ENCODE measurements at regions not wholly inside any gene's neighbourhood (a gene's known extent, or its start where the extent isn't known, plus 50 kb on each side); places are given as distances from the start of the nearest gene placed in this dataset.
"Not testable (repeated sequence)": the region's sequence is repeated elsewhere in the genome, so short reads cannot be mapped to it uniquely, and the experiment has no call there.

GRCh38 chr5:4019009-4019769 lies 423.6 kb downstream of the IRX1 start:
- no peak for DNase-seq (ENCODE audit: low read depth)

- DNase-seq (ENCODE audit: low read depth) = no peak
Observed at GRCh38 chr5:4019841-4020240, 424.2 kb downstream of the IRX1 start.

- no peak for DNase-seq (ENCODE audit: low read depth)
Observed at GRCh38 chr5:4020400-4020799, 424.8 kb downstream of the IRX1 start.

DNA sequence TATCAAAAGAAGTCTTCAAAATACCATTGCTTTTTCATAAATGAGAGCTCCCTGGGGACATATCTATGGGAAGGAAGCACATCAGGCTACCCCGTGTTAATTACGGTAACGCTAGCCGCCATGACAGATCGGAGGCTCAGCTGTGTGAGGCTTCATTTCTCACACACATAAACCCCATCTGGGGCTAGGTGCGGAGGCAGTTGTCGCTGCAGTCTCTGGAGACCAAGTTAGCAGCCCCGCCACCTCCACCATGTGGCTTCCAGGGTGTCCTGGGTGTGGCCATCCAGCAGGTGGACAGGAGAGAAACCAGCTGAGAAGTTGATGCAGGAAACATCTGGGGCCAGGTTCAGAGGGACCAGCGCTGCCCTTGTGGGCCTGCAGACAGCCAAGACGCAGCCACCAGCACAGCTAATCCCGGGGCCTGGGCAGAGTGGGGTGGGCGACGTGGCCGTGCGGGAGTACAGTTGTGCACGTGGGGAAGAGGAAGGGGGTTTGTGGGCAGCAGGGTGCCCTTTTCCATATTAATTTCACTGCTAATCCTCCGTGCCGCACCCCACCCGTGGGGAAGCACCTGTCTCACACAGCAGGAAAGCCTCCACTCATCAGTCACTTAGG lies 426.5 kb downstream of the IRX1 start:
- no peak for DNase-seq (ENCODE audit: low read depth)

DNA sequence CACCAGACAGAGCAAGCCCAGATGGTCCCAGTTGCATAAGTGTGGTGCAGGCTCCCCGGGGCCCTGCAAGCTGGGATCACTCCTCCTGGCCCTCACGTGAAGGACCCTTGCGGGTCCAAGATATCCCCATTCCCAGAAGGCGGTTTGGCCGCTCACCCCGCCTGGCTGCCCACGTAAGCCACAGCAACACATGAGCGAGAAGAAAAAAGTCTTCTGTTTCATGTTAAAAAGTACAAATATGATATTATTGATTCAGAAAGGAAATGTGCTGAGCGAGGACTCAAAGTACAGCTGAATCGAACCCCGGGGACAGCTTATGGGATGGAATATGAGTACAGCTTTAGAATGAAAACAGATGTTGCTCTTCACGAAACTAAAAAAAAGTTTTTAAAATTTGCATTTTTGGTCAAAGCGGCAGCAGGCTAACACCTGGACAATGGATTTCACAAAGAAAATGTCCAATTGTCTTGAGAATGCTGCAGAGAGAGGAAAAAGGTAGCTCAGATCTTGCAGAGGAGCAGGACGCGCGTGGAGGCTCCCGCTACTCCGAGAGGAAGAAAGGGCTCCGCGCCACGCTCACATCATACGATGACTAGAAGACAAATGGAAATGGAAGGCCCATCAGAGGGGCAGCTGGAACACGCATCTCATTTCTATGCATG lies 427.6 kb downstream of the IRX1 start:
- DNase-seq (ENCODE audit: low read depth) = no peak

- DNase-seq (ENCODE audit: low read depth) = no peak
Observed at GRCh38 chr5:4023753-4024335, 428.2 kb downstream of the IRX1 start.

GRCh38 chr5:4027088-4027734 lies 431.6 kb downstream of the IRX1 start:
- DNase-seq (ENCODE audit: low read depth) = no peak

- no peak for DNase-seq (ENCODE audit: low read depth)
Observed at GRCh38 chr5:4028384-4028783, 432.8 kb downstream of the IRX1 start.

DNA sequence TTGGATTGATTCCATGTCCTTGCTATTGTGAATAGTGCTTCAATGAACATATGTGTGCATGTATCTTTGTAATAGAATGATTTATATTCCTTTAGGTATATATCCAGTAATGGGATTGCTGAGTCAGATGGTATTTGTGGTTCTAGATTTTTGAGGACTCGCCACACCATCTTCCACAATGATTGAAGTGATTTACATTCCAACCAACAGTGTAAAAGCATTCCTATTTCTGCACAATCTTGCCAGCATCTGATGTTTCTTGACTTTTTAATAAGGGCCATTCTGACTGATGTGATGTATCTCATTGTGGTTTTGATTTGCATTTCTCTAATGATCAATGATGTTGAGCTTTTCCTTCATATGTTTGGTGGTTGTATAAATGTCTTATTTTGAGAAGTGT lies 437.9 kb downstream of the IRX1 start:
- not testable (repeated sequence) for DNase-seq (ENCODE audit: low read depth)

DNA sequence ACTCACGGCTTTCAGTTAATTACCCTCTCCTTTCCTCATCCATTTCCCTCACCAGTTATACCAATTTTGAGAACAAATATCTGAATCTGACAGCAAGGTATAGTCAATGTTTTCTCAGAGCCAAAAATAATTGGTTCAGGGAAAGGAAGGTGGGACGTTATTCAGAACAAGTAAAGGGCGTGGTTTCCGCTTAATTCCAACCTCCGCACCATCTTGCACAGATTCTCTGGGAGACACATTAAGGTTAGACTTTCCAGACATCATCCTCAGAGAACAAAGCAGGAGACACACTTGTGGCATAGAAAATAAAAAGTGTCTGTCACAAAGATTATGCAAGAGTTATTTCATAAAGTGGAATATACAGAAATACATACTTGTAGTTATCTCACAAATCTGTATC lies 441.2 kb downstream of the IRX1 start:
- DNase-seq (ENCODE audit: low read depth) = no peak

DNA sequence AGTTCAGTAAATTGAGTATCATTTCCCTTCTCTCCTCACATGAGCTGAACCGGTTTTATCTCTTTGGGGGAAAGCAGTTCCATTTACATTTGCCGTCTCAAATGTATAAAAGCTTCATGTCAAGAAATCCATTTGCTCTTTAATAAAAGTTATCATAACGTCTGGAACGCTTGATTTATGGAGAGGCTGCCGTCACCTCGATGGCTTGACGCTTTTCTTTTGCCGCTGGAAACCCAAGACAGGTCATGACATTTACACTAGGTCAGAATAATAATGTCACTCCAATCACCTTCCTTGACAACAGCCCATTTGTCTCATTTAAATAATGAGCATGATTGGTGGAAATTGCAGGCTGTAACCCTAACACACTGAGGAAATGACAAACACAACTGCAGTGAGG lies 443.4 kb downstream of the IRX1 start:
- no peak for DNase-seq (ENCODE audit: low read depth)

DNA sequence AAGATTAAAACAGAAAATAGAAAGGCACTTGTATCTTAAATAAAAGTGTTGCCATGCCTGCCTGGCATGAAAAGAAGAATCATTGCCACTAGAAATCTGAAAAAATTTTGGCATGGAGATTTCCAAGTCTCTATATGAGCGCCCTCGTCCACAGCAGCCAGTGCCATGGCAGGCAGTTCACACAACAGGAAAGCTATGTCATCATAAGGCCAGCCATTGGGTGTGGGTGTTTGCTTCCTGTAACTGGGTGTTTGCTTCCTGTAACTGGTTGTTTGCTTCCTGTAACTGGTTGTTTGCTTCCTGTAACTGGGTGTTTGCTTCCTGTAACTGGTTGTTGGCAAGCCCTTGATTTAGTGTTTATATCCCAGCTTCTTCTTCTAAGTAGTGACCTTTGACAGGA lies 446.7 kb downstream of the IRX1 start:
- DNase-seq (ENCODE audit: low read depth) = no peak

DNA sequence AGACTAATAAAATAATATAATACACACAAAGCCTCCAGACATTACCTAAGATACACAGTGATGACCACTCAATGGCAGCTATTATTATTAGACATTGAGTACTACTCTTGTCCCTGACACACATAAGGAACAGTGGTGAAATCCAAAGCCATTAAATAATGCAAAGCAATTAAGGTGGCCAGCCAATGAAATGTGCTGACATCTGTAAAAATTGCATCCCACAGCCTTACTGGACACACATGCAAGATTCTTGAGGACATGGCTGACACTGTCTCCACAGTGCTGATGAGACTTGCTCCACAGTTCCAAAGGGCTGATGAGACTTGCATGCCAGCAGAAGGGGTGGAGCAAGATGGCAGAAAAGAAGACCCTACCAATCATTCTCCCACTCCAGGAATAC lies 447.5 kb downstream of the IRX1 start:
- no peak for DNase-seq (ENCODE audit: low read depth)

DNA sequence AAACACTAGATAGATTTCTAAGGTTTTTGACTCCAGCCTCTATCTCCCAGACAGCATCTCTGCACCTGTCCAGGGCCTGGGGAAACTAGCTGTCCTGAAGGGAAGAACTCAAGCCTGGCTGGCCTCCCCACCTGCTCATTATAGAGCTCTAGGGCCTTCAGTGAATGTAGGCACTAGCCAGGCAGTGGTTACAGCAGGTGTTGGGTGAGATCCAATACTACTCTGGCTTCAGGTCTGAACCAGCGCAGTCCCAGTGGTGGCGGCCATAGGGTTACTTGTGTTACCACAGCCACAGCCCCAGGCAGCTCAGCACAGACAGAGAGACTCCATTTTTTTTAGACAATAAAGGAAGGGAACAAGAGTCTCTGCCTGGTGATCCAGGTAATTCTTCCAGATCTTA lies 449.2 kb downstream of the IRX1 start:
- DNase-seq (ENCODE audit: low read depth) = no peak

- DNase-seq (ENCODE audit: low read depth) = no peak
Observed at GRCh38 chr5:4048398-4048797, 452.8 kb downstream of the IRX1 start.

DNA sequence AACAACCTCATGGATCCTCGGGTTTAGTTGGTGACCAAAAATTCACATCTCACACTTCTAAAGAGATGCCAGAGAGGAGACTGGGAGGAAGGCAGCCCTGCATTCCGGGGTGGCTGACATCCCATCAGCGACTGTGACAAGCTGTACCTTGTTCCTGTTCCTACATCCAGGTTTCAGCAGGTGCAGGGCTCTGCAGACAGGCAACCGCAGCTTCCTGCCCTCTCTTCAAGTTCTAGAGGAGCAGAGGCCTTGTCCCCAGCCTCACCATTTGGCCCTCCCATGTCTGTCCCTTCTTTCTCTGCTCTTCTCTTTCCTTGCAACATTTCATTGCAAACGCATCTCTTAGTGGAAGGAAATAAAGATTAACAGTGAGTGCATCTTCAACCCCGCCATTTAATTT lies 454.6 kb downstream of the IRX1 start:
- no peak for DNase-seq (ENCODE audit: low read depth)

DNA sequence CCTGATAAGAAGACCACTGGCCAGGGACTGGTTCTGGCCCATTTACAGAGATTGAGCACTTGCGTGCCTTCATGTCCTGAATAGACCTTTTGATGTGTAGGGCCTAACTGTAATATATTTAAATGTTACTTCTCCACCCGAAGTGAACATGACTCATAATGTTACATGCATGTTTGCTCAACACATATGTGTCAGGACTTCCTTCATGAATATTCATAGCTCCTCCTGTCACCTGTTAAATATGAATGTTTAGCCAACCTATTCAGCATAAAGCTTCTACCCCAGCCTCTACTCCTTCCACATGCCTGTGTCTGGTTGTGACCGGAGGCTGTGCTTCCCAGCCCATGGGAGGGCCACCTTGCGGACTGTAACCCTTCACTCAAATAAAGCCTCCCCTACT lies 457.5 kb downstream of the IRX1 start:
- no peak for DNase-seq (ENCODE audit: low read depth)

GRCh38 chr5:4054092-4054491 lies 458.5 kb downstream of the IRX1 start:
- no peak for DNase-seq (ENCODE audit: low read depth)

- DNase-seq (ENCODE audit: low read depth) = no peak
Observed at GRCh38 chr5:4058899-4059298, 463.3 kb downstream of the IRX1 start.

DNA sequence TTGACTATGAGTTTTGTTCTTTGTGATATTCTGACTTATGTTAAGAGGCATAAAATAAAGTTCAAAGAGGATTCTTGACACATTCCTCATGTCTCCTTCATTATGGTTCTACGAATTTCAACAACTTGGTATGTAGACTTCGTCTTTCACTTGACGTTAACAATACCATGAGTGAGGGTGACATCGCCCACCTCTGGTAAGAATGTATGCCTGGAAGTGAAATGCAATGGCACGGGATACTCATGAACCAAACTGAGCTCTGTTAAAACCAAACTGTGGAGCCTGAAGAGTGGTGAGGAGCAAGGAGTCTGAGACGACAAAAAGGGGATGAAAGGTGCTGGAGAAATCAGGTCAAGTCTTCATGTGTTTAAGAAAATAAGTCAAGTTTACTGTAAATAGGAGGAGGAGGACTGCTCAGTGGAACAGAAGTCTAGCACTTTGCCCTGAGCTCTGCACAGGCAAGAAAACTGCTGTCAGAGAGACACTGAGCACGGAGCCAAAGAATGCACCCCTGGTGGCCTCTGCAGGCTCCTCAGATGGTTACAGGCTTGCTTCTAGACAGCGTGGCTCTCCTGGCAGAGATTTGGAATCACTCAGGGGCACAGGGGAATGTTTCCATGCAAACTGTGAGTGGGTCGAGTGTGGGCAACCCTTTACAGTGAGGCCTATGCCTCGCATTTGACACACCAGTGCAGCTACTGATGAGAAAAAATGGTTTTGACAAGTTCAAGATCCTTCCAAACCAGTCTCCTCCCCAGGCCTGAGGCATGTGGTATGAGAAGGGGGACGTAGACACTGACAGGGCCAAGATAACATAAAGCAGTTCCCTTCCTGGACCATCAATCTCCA lies 470.1 kb downstream of the IRX1 start:
- no peak for DNase-seq (ENCODE audit: low read depth)

- no peak for DNase-seq (ENCODE audit: low read depth)
Observed at GRCh38 chr5:4068171-4068570, 472.5 kb downstream of the IRX1 start.

DNA sequence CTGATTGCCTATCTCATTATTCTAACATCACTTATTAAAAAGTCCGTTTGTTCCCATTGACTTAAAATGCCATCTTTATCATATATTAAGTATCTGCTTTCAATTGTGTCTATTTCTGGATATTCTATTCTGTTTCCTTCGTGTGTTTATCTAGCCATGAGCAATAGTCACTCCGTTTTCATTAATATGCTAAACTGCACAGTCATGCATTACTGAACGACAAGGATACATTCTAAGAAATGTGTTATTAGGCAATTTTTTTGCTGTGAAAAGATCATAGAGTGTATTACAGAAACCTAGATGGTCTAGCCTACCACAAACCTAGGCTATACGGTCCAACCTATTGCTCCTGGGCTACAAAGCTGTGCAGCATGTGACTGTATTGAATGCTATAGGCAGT lies 482.9 kb downstream of the IRX1 start:
- DNase-seq (ENCODE audit: low read depth) = no peak
